Activated CD4-positive, alpha-beta T cell treated with anti-CD3 and anti-CD28 coated beads for 4 hours (primary cell): ENCODE measurements at regions not wholly inside any gene's neighbourhood (a gene's known extent, or its start where the extent isn't known, plus 50 kb on each side); places are given as distances from the start of the nearest gene placed in this dataset.

ENCODE experiments used
- DNase-seq, 2 donors: peaks; one replicate each; pipeline ENCODE4 v3.0.0-alpha.2; 2020

GRCh38 chr9:135412315-135413085 lies 67.1 kb upstream of the PPP1R26 start:
- DNase-seq = peak; percentile 27 to 59

DNA sequence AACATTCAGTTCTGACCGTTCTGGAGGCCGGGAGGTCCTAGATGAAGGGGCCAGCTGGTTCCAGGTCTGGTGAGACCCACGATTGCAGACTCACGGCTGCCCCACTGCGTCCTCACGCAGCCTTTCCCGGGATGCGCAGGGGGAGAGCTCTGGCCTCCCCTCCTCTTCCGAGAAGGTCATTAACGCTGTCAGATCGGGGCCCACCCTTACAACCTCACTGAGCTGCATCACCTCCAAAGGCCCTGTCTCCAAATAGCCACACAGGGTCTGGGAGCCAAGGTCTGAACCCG lies 66.6 kb upstream of the PPP1R26 start:
- DNase-seq = no peak

DNA sequence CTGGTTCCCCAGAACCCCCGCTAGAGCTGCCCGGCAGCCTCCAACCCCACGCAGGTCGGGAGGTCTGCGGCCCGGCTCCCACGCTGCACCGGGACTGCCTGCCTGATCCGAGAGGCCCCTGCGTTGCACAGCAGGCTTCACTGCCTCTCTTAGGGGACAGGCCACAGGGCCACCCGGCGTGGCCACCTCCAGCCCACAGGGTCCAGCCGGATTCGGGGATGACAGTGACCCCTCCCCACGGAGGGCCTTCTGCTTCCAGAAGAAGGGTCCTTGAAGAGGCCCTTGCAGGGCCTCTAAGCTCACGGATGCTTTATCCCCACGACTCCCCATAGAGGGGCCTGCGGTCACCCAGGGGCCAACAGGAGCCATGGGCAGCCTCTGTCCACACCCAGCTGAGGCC lies 66.1 kb upstream of the PPP1R26 start:
- no peak for DNase-seq

DNA sequence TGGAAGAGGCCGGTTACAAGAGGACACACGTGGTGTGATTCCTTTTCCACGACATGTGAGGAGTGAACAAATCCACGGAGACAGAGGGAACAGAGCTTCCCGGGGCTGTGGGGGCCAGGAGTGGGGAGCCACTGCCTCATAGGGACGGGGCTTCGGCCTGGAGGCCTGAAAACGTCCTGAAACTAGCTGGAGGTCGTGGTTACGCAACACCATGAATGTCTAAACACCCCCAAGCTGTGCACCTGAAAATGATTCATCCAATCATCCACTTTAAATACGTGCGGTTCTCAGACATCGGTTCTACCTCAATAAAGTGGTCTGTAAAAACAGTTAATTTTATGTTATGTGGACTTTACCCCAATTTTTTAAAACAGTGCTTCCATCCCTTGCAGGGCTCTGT lies 65.3 kb upstream of the PPP1R26 start:
- DNase-seq = no peak

- DNase-seq = no peak
Observed at GRCh38 chr9:135415586-135415985, 64.0 kb upstream of the PPP1R26 start.

DNA sequence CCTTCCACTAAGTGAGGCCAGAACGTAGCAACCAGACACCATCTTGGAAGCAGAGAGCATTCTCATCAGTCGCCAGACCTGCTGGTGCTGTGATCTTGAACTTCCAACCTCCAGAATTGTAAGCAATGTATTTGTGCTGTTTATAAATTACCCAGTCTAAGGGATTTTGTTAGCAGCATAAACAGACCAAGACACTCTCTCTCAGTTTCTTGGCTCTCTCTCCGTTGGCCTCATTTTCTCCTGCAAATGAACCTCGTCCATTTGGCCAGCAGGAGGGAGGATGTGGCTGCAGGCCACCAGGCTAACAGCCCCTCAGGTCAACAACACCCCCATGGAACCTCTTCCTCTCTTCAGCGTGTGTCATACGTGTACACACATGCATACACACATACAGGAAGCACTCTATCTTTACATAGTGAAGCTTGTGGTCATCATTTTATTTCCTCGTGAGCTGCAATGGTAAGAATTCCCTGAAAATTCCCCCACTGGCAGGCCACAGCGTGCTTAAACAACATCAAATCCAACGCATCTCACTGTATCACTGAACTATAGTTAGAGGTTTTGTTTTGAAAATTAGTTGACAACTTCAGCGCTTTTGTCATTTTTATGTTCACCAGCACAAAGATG lies 62.8 kb upstream of the PPP1R26 start:
- no peak for DNase-seq

DNA sequence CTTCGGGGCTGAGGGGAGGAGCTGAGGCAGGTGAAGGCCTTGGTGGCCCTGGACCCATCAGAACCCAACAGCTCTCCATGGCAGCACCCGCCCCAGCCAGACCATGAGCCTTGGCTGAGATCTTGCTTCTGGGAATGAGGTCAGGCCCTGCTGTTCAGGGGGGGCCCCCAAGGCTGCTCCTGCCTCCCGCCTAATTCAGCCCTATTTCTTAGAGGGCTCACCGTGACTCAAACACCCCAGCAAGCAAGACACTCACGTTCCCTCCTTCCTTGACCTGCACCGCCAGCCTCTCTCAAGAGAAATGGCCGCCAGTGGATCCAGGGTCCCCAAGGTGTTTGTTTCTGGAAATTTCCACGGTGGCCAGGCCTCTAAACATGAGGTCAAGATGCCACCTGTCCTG lies 61.4 kb upstream of the PPP1R26 start:
- DNase-seq = no peak

DNA sequence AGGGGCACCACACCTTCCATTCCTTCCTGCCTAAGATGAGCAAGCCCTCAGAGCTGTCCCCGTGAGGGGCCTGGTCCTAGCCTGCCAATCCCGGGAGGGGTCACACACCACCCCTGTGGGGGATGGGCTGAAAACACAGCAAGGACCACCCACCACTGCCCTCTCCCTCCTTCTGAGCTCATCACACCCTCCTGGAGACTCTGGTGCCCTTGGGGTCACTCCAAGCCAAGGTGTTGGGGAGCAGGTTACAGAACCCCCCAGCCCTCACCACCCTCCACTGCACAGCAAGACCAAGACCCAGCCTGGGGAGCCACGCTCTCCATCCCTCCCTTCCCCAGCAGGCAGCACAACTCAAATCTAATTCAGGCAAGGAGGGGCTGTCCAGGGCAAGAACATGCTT lies 60.5 kb upstream of the PPP1R26 start:
- DNase-seq = no peak

GRCh38 chr9:135422341-135422944 lies 57.1 kb upstream of the PPP1R26 start:
- DNase-seq = no peak

DNA sequence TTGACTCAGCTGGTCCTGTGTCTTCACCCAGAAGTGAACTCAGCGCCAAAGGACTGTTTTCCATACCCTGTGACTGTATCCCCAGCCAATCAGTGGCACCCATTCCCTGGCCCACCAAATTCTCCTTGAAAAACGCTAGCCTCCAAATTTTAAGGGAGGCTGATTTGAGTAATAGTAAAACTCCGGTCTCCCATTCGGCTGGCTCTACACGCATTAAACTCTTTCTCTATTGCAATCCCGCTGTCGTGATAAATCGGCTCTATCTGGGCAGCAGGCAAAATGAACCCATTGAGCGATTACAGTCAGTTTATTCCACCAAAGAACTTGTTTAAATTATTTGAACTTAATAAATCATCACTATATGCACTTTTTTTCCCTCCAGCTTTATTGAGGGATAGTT lies 55.9 kb upstream of the PPP1R26 start:
- DNase-seq = no peak
